HepG2 (cell line): ENCODE measurements at regions not wholly inside any gene's neighbourhood (a gene's known extent, or its start where the extent isn't known, plus 50 kb on each side); places are given as distances from the start of the nearest gene placed in this dataset.

ENCODE experiments used
- ATAC-seq: fragments of 200-7000 bp; cut with Tn5 transposase; 3 replicates; pipeline ENCODE4 v1.9.1; 2020; ENCODE audit warnings: mild to moderate bottlenecking, moderate library complexity
- BruUV-seq: library from RNA; stranded (reverse); fragments of 400-500 nt; replicated peaks from 2 replicates; lab custom pipeline; 2021; lab: Mats Ljungman, UMichigan
- CTCF ChIA-PET: fragments of 300-600 bp; formaldehyde crosslinking; extraction: SDS; loops from one replicate; lab custom pipeline; 2021; ENCODE audit warnings: low total read pairs, inconsistent platforms, low intra/inter-chr PET ratio; lab: Yijun Ruan, JAX
- POLR2A ChIA-PET: fragments of 350-600 bp; sonication (Branson Sonifier 250); formaldehyde crosslinking; loops from one replicate; lab custom pipeline; 2020; ENCODE audit warnings: antibody characterized with exemption, inconsistent platforms; lab: Yijun Ruan, JAX
- DNase-seq: peaks from one replicate; pipeline ENCODE4 v3.0.0-alpha.2; 2015; ENCODE audit warnings: low spot score
- FAIRE-seq: peaks from 3 replicates; lab custom pipeline; 2011; peaks lifted over from hg19 to GRCh38; lab: Jason Lieb, UNC
- H2AFZ ChIP-seq: one replicate; pipeline ENCODE4 v1.6.1; 2011; ENCODE audit warnings: low read length, inconsistent platforms
- H3K27ac ChIP-seq: fragments of 300-600 bp; 3 replicates; pipeline ENCODE4 v1.8.0; 2011; ENCODE audit warnings: mixed run types, mild to moderate bottlenecking, mixed read lengths, low read length, inconsistent platforms; ENCODE audit not compliant: insufficient read depth; ENCODE audit errors: extremely low read length
- H3K27me3 ChIP-seq, 2 experiments: fragments of 200-600 bp in 1 of 2; 2 replicates in 1 of 2; 3 replicates in 1 of 2; pipeline versions ENCODE4 v1.6.0 to v1.8.0; 2011; ENCODE audit warnings: low read length in 2 of 2, mild to moderate bottlenecking in 2 of 2, moderate library complexity in 2 of 2, inconsistent platforms in 1 of 2; ENCODE audit not compliant: insufficient read depth in 2 of 2, control insufficient read depth in 1 of 2
- H3K36me3 ChIP-seq, 2 experiments: fragments of 200-600 bp in 1 of 2; replicated peaks in 1 of 2; 2 replicates in 1 of 2; 3 replicates in 1 of 2; pipeline versions ENCODE4 v1.5.1 to v1.8.0; 2011; ENCODE audit warnings: low read length in 2 of 2, inconsistent platforms in 1 of 2; ENCODE audit not compliant: insufficient read depth in 2 of 2, control insufficient read depth in 1 of 2
- H3K4me1 ChIP-seq: 2 replicates; pipeline ENCODE4 v1.5.1; 2012; ENCODE audit warnings: low read length, inconsistent platforms; ENCODE audit not compliant: insufficient read depth
- H3K4me2 ChIP-seq: 2 replicates; pipeline ENCODE4 v1.6.0; 2011; ENCODE audit warnings: low read depth, low read length, inconsistent platforms
- H3K4me3 ChIP-seq, 3 experiments: fragments of 200-600 bp in 1 of 3; sonication (generic), shearing (Covaris generic) in 1 of 3; replicated peaks in 1 of 3; 2 replicates each; pipeline ENCODE4 v1.5.1; 2011 to 2016; ENCODE audit warnings: low read length in 3 of 3, inconsistent platforms in 2 of 3, low read depth in 2 of 3, mild to moderate bottlenecking in 2 of 3, control low read depth in 1 of 3, mixed read lengths in 1 of 3; ENCODE audit not compliant: insufficient read depth in 1 of 3
- H3K79me2 ChIP-seq: one replicate; pipeline ENCODE4 v1.6.1; 2011; ENCODE audit warnings: low read length, inconsistent platforms; ENCODE audit not compliant: insufficient read depth
- H3K9ac ChIP-seq: 2 replicates; pipeline ENCODE4 v1.6.0; 2011; ENCODE audit warnings: mild to moderate bottlenecking, low read depth, low read length, inconsistent platforms; ENCODE audit not compliant: insufficient read depth
- H3K9me3 ChIP-seq: 2 replicates; pipeline ENCODE4 v1.5.1; 2012; ENCODE audit warnings: mild to moderate bottlenecking, low read length
- H4K20me1 ChIP-seq: 2 replicates; pipeline ENCODE4 v1.6.0; 2011; ENCODE audit warnings: inconsistent platforms, mild to moderate bottlenecking, low read length, moderate library complexity; ENCODE audit not compliant: insufficient read depth
- ATF3 ChIP-seq: sonication (generic); formaldehyde crosslinking; IDR thresholded peaks from 2 replicates; pipeline ENCODE4 v1.4.0; 2020; ENCODE audit warnings: missing genetic modification reagents
- DNMT1 ChIP-seq: sonication (generic); formaldehyde crosslinking; IDR thresholded peaks from 2 replicates; pipeline ENCODE4 v1.5.1; 2020; ENCODE audit warnings: mild to moderate bottlenecking, missing genetic modification reagents
- GABPA ChIP-seq, 2 experiments: IDR thresholded peaks; 2 replicates each; pipeline ENCODE4 v1.6.1; 2011 to 2016; ENCODE audit warnings: low read depth in 2 of 2, low read length in 1 of 2, missing biosample characterization in 1 of 2, missing genetic modification characterization in 1 of 2
- GLI4 ChIP-seq: sonication (generic); formaldehyde crosslinking; IDR thresholded peaks from 2 replicates; pipeline ENCODE4 v1.5.1; 2020; ENCODE audit warnings: missing genetic modification reagents, mild to moderate bottlenecking, moderate library complexity, borderline replicate concordance
- HNF1A ChIP-seq, 2 experiments: sonication (generic) in 1 of 2; formaldehyde crosslinking in 1 of 2; IDR thresholded peaks; 2 replicates each; pipeline versions ENCODE4 v1.4.0 to v1.6.1; 2016 to 2020; ENCODE audit warnings: borderline replicate concordance in 1 of 2, low read depth in 1 of 2, mild to moderate bottlenecking in 1 of 2, missing genetic modification reagents in 1 of 2
- KDM3A ChIP-seq: IDR thresholded peaks from 2 replicates; pipeline ENCODE4 v1.6.1; 2018; ENCODE audit warnings: low read depth, missing compliant biosample characterization
- KDM5A ChIP-seq: fragments of 200-600 bp; sonication (generic); IDR thresholded peaks from 2 replicates; pipeline ENCODE4 v1.7.0; 2018; ENCODE audit warnings: antibody characterized with exemption, mild to moderate bottlenecking, low read length, borderline replicate concordance
- MED1 ChIP-seq: sonication (generic); formaldehyde crosslinking; IDR thresholded peaks from 2 replicates; pipeline ENCODE4 v1.4.0; 2020; ENCODE audit warnings: missing genetic modification reagents
- NFIC ChIP-seq: IDR thresholded peaks from 2 replicates; pipeline ENCODE4 v1.6.1; 2012; ENCODE audit warnings: mild to moderate bottlenecking, low read length, inconsistent platforms
- RAD21 ChIP-seq: fragments of 450-650 bp; formaldehyde crosslinking; IDR thresholded peaks from 2 replicates; pipeline ENCODE4 v1.5.0; 2020; ENCODE audit warnings: mild to moderate bottlenecking
- ZFP41 ChIP-seq: sonication (generic); formaldehyde crosslinking; IDR thresholded peaks from 2 replicates; pipeline ENCODE4 v1.4.0; 2020; ENCODE audit warnings: mild to moderate bottlenecking, missing genetic modification reagents, borderline replicate concordance
- ZNF282 ChIP-seq: fragments of 450-650 bp; IDR thresholded peaks from 2 replicates; pipeline ENCODE4 v1.6.1; 2018; ENCODE audit not compliant: partially characterized antibody
- WGBS: methylation state at CpG from one replicate; pipeline ENCODE4 v1.1.6; 2017; ENCODE audit warnings: low lambda C conversion rate; 5-methylcytosine and 5-hydroxymethylcytosine counted together
- in situ Hi-C: cut with HindIII; loops from 2 replicates; pipeline ENCODE4 v1.10.0; 2017; ENCODE audit warnings: low pct_unique_long_range_greater_than_20kb; ENCODE audit not compliant: extremely low pct_ligation_motif_present
- intact Hi-C: fragments of 100-400 bp; cut with micrococcal nuclease; formaldehyde crosslinking; loops from one replicate; pipeline ENCODE4 v1.10.0; 2022; ENCODE audit not compliant: unreplicated experiment
- TF ChIP-seq, protein P1 (sequence below): IDR thresholded peaks from 2 replicates; pipeline ENCODE4 v1.6.1; 2016; ENCODE audit warnings: control low read depth
- TF ChIP-seq, protein P2 (sequence below), 2 experiments: IDR thresholded peaks; 2 replicates each; pipeline ENCODE4 v1.6.1; 2011 to 2012; ENCODE audit warnings: low read length in 2 of 2, borderline replicate concordance in 1 of 2, low read depth in 1 of 2, mild to moderate bottlenecking in 1 of 2, moderate library complexity in 1 of 2

DNA sequence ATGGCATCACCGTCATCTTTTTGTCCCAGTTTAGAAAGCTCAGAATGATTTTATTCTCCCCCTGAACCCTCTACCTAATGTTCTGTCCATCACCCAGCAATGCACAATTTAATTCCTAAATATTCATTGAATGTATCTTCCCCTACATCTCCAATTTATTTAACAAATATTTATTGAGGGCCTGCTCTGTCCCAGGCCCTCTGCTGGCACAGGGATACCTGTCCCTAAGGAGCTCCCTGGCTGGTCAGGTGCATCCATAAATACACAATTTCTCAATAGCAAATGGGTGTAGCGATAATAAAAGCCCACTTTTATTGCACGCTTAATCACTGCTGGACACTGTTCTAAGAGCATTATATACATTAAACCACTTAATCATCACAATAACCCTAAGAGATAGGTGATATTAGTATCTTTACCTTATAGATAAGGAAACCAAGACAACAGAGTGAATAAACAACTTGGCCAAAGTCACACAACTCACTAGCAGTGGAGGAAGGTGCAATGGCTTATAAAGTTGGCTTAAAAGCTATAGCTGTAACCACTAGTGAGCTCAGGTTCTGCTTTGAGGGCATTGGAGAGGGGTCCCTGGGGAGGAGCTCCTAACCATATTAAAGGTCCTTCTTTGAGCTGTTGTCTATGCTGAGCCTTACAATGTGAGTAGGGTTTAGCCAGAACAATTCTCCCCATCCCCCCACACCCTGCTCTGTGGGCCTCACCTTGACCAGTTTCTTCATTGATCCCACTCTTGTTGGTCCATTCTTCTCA, 126.3 kb upstream of the JUN start:
- no peaks in the 10 kb centered on the region for H4K20me1 ChIP-seq
- no peak overlapping the region for H3K27ac ChIP-seq
- FAIRE-seq (no peak), ATAC-seq (no peak), DNase-seq (no peak)
- H3K9me3 ChIP-seq: peaks cover 4% of the 10 kb centered on the region
- peaks cover 21% of the 10 kb centered on the region for H3K4me1 ChIP-seq
- ChIA-PET POLR2A (no interaction called here), CTCF (no interaction called here)
- no peaks in the 10 kb centered on the region for H3K79me2 ChIP-seq
- H3K36me3 ChIP-seq: no peaks in the 10 kb centered on the region
- no peak overlapping the region for H3K4me3 ChIP-seq
- in situ Hi-C loops: no loop called here
- no peak overlapping the region for H2AFZ ChIP-seq
- 77% methylated on average over 3 of the region's 3 CpGs for WGBS
- no peaks in the 10 kb centered on the region; a peak in 1 of 5 replicates for H3K27me3 ChIP-seq
- TF ChIP-seq NFIC (no peak), GLI4 (no peak), RAD21 (CRISPR knock-in tag) (no peak), ATF3 (CRISPR knock-in tag) (no peak), GABPA (IDR thresholded peaks at IDR 0.05; ENCODE audit: low read depth, low read length) (no peak), GABPA (CRISPR knock-in tag; IDR thresholded peaks at IDR 0.05; ENCODE audit: low read depth) (no peak), ZFP41 (no peak), DNMT1 (CRISPR knock-in tag) (no peak), KDM5A (no peak), ZNF282 (no peak), KDM3A (CRISPR knock-in tag) (no peak), HNF1A (IDR thresholded peaks at IDR 0.05; ENCODE audit: low read depth) (no peak), HNF1A (CRISPR knock-in tag; IDR thresholded peaks at IDR 0.05; ENCODE audit: borderline replicate concordance) (no peak), MED1 (CRISPR knock-in tag) (no peak)
- TF ChIP-seq, protein P1, sequence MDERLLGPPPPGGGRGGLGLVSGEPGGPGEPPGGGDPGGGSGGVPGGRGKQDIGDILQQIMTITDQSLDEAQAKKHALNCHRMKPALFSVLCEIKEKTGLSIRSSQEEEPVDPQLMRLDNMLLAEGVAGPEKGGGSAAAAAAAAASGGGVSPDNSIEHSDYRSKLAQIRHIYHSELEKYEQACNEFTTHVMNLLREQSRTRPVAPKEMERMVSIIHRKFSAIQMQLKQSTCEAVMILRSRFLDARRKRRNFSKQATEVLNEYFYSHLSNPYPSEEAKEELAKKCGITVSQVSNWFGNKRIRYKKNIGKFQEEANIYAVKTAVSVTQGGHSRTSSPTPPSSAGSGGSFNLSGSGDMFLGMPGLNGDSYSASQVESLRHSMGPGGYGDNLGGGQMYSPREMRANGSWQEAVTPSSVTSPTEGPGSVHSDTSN (CRISPR knock-in tag): no peak
- TF ChIP-seq, protein P2, sequence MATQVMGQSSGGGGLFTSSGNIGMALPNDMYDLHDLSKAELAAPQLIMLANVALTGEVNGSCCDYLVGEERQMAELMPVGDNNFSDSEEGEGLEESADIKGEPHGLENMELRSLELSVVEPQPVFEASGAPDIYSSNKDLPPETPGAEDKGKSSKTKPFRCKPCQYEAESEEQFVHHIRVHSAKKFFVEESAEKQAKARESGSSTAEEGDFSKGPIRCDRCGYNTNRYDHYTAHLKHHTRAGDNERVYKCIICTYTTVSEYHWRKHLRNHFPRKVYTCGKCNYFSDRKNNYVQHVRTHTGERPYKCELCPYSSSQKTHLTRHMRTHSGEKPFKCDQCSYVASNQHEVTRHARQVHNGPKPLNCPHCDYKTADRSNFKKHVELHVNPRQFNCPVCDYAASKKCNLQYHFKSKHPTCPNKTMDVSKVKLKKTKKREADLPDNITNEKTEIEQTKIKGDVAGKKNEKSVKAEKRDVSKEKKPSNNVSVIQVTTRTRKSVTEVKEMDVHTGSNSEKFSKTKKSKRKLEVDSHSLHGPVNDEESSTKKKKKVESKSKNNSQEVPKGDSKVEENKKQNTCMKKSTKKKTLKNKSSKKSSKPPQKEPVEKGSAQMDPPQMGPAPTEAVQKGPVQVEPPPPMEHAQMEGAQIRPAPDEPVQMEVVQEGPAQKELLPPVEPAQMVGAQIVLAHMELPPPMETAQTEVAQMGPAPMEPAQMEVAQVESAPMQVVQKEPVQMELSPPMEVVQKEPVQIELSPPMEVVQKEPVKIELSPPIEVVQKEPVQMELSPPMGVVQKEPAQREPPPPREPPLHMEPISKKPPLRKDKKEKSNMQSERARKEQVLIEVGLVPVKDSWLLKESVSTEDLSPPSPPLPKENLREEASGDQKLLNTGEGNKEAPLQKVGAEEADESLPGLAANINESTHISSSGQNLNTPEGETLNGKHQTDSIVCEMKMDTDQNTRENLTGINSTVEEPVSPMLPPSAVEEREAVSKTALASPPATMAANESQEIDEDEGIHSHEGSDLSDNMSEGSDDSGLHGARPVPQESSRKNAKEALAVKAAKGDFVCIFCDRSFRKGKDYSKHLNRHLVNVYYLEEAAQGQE (IDR thresholded peaks at IDR 0.05; ENCODE audit: borderline replicate concordance in 1 of 2, low read depth in 1 of 2, low read length in 2 of 2): no peak
- no TSS peak for BruUV-seq
- no peak overlapping the region for H3K4me2 ChIP-seq
- no peak overlapping the region for H3K9ac ChIP-seq
- intact Hi-C loops: loop anchor here (10.0 kb wide), 1 partner anchor 145 kb away; no protein-coding TSS in a partner anchor
